GM21576 (cell line): ENCODE measurements at regions not wholly inside any gene's neighbourhood (a gene's known extent, or its start where the extent isn't known, plus 50 kb on each side); places are given as distances from the start of the nearest gene placed in this dataset.

Source experiments
- ATAC-seq: cut with Tn5 transposase; IDR thresholded peaks from one replicate; pipeline ENCODE4 v1.9.1; 2021; ENCODE audit warnings: mild to moderate bottlenecking, moderate library complexity; ENCODE audit not compliant: unreplicated experiment

DNA sequence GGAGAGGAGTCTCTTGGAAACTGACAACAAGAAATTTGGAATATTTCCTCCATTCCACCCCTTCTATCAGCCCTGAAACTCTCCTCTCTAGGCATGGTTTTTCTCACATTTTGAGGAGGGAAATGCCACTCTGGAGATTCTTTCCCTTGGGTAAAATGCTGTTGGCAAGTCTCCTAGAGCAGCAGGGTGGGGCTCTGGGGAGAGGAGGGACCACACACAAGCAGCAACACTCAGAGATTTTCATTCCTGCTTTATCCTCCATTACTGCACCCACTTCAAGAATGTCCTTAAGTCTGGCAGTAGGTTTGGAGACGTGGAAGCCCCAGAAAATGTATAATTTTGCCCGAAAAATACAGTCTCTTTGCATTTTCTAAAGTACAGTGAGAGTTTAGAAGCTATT, 130.8 kb upstream of the FLRT2 start:
- no peak for ATAC-seq

DNA sequence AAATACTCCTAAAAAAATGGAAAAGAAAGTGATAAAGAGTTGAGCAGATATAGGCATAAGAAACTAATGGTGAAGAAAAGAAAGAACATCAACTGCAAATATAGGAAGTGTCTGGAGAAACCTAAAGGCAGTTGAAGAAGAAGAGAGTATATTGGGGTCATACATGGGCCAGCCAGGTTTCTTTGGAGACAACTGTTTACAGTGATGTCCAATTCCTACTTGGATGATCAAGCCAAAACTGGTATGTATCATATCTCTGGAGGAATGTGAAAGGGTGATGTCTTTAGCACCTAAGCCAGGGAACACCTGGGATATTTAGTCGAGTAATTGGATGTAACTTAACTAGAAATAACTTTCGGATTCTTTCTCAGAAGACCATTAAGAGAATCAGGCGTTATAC, 129.3 kb upstream of the FLRT2 start:
- no peak for ATAC-seq

DNA sequence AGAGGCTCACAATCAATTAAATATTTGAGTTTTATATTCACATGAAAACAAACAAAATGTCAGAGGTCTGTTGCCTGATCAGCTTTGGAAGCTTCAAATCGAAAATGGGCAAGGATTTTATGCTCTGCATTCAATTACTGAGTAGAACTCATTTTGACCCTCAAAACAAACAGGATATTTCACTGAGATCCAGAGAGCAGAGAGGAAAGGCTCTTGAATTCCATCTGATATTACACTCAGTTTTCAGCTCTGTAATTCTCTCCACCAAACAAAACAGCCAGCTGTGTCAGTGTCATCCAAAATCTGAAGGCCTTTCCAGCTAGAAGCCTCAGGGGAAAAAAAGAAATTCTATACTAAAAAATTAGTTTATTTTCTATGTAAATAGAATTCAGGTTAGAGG, 128.6 kb upstream of the FLRT2 start:
- ATAC-seq, result no peak

DNA sequence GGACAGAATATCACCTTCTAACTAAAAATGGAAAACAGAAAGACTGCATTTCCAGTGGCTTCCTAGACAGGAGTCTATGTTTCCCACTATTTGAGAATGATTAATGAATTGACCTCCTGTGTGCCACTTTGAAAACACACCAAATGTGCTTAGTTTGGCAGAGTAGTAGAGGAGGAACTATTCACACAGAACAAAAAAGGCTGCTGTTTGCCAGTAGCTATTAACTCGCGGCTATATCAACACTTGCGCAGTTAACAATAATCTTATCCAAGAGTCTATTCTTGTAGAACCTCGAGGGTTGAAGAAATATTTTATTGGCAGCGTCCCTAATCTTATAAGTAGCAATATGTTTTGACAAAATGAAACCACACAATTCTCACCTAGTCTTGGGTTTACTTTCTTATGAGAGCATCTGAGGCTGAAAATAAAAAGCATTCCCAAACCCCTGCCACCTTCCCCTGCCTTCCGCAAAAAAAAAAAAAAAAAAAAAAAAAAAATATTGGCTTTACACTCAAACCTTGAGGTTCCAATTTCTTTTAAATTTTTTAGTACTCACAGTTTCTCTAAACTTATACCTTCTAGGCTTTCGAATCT, 127.3 kb upstream of the FLRT2 start:
- no peak for ATAC-seq

DNA sequence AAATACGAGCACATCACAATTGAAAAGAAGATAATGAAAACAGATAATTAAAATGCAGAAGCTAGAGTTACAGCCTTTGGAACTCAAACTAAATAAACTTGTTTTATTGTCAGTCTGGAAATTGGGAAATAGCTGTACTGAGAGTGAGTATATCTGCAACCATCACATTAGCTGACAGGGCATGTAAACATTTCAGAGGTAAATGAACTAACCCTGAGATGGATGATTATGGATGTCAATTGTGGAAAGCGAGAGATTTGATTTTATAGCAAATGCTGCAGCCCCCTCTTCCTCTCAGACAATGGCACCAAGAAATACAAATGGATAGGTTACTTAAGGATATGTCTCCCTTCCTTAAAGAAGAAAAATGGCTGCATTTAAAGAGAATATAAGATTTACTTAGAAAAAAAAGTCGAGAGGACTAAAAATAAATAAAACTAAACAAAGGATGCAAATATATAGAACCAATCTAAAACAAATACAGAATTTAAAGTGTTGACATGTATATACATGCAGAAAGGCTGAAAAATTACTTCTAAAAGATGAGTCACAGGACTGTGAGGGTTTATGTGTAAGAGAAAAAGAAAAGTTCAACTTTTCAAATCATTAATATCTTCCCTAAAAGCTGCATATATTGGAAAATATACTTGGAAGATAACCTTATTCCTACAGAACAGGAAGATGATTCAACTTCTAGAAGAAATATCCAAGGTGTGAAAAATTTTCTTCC, 120.3 kb upstream of the FLRT2 start:
- no peak for ATAC-seq

DNA sequence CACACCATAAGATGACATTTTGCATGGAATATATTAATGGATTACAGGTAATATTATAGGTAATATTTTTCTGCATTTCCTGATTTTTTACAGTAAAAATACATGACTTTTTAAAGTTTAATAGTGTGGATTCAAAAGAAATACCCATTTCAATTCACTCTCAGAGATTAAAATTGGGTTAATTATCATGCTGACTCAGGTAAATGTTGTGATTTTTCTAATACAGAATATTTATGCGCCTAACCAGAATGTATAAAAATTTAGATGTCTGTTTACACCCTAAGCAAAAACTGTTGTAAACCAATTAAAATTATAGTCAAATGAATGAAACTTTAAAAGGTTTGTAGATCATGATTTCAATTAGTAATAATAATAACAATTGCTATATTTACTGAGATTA, 117.2 kb upstream of the FLRT2 start:
- no peak for ATAC-seq

DNA sequence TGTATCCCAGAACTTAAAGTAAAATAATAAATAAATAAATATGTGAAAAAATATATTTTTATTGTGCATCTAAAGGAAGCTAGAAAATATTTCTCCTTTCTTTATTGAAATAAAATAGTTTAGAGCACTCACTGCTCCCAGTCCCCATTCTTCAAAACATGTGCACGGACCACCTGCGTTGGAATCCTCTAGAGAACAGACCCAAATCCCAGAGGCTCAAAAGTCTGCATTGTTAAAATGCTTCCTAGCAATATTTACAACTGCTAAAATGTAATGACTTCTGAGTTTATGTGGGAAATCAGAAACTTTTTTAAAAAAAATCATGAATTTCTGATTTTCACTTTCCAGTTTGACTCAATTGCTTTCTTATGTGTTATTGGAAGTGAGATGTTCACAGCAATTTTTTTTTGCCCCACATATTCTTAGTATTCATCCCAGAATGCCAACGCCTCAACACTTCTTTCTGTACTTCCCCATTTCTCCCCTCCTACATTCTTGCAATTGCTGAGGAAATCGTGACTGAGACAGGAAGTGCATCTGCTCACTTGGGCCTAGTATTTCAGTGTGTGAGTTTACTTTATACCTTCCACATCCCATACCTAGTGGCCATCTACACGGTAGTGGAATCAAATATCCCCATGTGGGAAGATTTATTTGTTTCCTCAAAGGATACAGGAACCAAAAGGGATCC, 116.0 kb upstream of the FLRT2 start:
- ATAC-seq, result no peak

DNA sequence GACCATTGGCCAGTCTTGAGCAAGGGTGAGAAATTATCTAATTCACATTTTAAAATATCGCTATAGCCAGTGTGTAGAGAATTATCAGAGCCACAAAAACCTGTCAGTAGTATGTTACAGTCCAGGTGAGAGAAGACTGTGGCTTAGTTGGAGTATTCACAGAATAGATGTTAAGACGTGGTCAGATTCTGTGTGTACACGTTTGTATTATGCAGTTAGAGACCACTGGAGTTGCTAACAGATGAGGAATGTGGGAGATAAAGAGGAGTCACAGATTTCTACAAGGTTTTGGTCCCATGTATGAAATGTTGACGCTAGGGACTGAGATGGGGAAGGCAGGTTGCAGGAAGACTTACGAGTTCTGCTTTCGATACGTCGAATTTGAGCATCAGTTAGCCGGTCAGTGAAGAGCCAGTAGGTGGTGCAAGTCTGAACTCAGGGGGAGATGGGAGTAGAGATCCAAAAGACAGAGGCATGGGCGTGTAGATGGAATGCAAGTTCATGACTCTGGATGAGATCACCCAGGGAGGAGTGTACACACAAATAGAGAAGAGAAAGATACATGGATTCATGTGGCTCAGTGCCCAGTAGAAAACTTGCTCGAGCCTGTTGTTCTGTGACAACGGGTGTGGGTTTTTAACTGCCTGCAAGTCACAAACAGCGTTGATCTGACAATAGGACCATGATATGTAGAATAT, 114.8 kb upstream of the FLRT2 start:
- no peak for ATAC-seq

DNA sequence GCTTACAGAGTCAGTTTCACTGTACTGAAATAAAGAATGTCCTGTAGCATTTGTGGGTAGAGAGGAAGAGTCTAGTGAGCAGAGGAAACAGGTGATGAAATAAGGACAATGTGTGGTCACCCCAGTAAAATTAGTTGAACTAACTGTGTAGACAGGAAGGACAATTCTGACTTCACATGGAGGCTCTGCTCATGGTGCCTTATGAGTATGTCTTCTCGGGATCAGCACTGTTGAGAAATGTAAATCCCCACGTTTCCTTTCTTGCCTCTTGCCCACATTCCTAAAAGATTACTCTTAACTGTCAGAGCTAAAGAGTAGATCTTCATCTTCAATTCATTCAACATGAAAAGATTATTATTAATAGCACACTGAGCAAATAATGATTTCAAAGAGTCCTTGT, 113.2 kb upstream of the FLRT2 start:
- ATAC-seq, result no peak

DNA sequence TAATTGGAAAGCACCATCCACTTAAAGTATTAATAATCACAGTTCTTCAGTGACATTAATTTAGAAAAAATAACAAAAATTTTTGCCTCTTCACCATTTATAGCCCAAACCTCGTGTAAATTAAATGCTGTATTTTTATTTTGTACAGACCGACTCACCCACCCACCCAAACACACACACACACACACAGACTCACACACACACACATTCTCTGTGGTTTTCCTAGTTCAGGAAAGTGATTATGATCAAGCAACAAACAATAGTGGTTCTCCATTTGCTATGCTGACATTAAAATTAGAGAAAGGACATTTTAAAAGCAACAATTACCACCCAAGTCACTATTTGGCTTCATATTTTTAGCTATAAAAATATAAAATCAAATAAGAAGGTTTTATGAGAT, 112.5 kb upstream of the FLRT2 start:
- no peak for ATAC-seq

DNA sequence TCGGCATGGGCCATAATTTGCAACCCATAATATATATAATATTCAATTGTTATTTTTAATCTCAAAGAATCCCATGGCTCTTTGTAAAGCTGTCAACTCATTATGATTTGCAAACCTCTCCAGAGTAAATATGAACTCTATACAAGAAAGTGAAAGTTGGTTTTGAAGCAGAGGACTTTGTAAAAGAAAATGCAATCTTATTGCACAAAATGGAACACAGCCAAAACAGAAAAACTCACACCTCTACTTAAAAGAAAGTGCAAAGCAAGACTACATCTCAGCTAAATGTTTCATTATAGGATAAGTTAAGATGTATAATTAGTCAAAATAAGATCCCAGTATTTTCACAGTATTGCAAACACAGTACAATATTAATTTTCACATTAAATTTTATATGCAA, 111.2 kb upstream of the FLRT2 start:
- ATAC-seq, result no peak

DNA sequence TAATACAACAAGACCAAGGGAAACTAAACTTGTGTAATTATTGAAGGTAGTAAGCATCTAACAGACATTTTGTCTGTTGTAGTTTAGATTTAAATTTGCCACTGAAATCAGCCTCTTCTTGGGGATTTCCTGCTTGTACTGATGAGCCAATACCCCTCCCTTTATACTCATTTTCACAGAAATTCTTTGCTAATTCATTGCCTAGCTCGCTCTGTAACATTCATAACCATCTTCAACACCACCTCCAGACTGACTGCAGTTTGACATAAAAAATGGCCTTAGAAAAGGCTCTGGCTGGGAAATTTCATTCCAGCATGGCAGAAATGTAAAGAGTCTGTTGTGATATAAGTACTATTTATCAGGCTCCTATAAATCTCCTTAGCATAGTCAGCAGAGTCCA, 109.7 kb upstream of the FLRT2 start:
- ATAC-seq, result no peak

DNA sequence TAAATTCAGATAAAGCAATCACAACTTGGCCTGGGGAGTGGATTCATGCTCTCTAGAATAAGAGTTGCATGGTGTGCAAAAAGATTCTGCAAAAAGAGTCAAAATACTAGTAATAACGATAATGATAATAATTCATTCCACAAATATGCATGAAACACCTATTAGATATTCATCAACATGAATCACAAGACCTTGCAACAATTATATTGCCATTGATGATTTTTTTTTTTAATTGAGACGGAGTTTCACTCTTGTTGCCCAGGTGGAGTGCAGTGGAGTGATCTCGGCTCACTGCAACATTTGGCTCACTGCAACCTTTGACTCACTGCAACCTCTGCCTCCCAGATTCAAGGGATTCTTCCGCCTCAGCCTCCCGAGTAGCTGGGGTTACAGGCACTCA, 109.2 kb upstream of the FLRT2 start:
- no peak for ATAC-seq

DNA sequence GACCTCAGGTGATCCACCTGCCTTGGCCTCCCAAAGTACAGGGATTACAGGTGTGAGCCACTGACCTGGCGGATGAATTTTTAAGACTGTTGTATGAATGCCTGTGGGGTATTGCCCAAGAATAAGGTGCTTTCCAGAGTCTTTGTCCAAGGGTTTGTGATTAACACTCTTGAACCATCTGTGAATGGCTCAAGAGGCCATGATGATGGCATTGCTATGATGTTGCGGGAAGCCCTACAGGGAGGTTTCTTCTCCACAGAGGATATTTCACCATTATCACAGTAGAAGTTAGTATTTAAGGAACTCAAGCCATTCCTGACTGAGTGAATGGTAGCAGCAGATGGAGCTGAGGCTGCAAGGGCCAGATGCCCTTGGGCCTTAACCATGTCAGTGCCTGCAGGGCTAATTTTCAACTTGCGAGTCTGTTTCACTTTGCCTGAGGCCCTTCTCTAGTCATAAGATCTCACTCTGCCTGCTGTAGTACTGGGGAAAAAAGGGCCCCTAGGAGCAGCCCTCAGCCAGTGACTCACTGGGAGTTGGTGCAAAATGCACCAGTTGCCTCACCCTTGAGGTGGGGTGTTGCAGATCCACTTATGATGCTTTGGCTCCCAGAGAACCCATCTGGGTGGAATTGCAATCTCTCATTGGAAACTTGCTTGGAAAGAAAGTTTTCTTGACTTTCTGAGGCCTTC, 108.6 kb upstream of the FLRT2 start:
- no peak for ATAC-seq

DNA sequence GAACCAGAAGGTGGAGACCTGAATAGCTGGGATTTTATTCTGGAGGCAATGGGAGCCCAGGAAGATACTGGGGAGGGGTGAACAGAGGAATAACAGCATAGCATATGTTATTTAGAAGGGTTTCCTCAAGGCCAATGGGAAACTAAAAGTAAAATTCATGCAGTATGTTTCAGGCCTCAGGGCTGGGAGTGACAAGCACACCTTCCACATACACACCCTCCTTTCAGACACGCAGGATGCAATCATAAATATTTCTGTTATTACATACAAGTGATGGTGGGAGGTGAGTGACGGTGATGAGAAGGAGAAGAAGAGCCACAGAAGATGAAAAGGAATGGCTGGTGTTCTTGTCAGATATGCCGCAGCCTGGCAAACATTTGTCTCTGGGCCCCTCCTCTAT, 106.1 kb upstream of the FLRT2 start:
- no peak for ATAC-seq

DNA sequence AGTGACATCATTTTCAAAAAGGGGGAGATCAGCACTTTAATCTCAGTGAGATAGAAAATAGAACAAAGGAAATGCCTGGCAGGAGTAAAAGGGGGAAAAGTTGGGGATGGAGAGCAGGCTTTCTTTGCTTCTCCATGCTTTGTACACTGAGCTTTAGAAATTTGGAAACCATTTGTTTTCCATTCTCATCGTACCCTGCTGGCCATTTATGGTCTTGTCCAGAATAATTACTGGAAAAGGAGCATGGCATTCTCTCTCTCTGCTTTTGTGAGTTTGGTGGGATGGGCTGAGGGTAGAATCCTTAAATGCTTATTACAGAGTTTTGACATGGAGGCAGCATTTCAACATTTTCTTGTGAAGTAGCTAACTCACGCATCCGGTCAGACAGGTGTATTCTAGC, 104.4 kb upstream of the FLRT2 start:
- ATAC-seq, result no peak

DNA sequence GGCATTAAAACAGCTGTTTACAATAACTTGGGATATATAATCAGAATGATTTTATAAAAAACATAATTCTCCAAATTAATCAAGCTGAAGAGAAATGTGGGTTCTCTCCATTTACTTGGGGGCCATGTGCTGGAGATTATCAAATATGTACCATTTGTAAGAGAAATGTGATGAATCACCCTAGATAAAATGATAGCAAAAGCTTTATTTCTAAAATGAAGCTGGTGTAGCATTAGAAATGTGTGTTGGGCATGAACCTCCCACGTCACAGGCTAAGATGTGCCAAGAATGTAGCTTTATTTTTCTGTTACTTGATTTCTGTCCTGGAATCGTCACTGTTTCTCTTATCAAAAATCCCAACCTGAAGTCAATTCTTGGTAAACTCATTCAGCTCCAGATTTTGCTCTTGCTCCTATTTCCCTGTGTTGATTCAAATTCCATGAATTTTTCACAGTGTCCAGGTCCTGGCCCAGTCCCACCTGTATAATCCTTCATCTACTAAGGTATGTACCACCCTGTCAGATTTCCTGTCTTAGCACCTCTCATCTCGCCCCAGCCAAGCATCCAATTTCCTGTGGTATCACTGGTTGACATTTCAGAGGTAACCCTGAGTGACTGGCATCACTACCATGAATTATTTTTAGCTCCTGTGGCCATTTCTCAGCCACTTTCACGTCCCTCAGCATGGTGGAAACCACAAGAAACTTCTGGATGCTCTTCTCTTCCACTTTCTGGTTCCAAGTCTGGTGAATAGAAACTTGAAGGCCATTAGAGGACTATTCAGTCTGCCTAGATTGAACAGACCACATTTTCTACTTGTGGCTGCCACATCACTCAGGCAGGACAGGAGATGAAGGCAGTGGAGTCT, 103.6 kb upstream of the FLRT2 start:
- no peak for ATAC-seq

DNA sequence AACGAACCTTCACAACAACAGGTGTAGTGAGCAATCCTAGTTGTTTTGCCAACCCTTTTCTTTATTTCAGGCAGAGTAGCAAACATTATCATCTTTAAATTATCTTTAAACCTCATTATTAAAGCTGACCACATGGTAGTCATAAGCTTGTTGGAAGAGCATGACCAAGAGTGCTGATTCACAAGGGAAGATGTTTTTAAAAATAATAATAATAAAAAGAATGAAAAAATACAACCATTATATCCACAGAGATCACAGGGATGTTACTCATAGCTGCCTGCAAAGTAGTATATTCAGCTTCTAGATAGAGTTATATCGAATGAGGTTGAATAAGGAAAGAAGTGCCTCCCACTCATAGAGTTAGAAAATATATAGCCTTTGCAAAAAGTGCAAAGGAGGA, 101.0 kb upstream of the FLRT2 start:
- no peak for ATAC-seq

DNA sequence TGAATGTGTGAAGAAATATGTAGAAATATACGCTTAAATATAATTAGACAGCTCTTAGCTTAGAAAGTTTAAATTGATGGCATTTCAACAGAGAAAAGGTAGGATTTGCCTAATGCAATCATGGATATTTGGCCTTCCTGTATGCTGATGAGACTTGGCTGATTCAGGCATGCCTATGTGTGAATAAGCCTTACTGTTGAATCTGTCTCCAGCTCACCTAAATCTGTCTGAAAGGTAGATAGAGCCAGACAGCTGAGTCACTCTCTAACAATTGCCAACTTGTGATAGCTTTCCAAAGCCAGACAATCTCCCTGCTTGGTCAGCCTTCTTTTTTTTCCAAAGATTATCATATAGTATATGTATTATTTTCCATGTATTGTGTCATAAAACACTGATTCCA, 92.8 kb upstream of the FLRT2 start:
- ATAC-seq, result no peak

DNA sequence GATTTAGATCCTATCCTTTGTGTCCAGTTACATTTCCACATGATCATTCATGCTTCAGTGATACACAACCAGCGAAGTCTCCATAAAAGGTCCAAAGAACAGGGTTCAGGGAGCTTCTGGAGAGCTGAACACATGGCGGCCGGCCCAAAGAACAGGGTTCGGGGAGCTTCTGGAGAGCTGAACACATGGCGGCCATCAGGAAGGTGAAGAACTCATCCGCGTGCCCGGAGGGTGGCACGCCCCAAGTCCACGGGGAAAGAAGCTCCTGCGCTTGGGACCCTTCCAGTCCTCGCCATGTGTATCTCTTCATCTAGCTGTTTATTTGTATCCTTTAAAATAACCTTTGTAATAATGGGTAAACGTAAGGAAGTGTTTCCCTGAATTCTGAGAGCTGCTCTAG, 91.9 kb upstream of the FLRT2 start:
- no peak for ATAC-seq
